IPS-NIHi11 (cell line): ENCODE measurements at regions not wholly inside any gene's neighbourhood (a gene's known extent, or its start where the extent isn't known, plus 50 kb on each side); places are given as distances from the start of the nearest gene placed in this dataset.

Experiments used
- DNase-seq: peaks from one replicate; pipeline ENCODE4 v3.0.0; 2012; ENCODE audit warnings: mixed read lengths, low spot score

DNA sequence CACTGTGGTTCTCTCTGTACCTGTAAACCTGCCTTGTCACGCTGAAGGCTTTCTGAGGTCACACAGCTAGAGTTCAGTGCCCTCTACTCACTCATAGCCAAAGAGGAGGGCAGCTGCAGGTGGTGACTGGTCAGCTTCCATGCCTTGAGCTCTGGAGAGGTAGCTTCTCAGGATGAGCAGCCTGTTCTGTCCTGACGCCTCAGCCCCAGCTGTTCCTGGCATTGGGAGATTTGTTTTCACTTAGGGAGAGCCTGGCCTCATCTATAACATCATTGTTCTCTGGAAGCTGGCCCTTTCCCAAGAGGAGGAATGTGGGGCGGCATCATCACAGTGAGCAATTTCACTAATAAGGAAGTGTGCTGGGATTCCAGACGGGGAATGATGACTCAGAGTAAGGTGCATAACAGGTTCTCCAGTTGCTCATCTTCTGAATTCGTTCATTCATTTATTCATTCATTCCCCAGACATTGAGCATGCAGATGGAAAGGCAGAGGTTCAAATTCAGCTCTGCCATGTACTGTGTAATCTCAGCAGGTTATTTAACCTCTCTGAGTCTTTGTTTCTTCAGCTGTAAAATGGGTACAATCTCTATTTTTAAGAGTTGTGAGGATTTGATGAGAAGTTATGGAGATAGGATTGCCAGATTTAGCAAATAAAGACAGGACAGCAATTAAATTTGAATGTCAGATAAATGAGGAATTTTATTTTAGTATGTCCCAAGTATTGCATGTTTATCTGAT lies 255.8 kb upstream of the CRY1 start:
- no peak for DNase-seq

DNA sequence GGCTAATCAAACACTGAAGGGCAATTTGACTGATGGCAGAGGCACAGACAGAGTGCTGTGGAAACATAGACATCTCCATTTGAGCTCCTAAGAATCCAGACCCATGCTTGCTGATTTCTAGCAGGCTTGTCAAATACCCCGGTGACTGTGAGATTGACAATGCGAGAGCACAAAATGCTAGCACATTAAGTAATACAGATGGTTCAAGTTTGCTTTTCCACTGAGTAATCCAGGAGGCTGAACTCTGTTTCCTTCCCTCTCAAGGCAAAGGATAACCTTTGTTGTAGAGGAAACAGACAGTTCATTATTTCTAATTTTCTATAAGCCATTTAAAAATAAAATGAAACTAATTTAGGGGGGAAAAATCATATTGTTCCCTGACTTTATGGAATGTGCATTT lies 256.5 kb upstream of the CRY1 start:
- no peak for DNase-seq

DNA sequence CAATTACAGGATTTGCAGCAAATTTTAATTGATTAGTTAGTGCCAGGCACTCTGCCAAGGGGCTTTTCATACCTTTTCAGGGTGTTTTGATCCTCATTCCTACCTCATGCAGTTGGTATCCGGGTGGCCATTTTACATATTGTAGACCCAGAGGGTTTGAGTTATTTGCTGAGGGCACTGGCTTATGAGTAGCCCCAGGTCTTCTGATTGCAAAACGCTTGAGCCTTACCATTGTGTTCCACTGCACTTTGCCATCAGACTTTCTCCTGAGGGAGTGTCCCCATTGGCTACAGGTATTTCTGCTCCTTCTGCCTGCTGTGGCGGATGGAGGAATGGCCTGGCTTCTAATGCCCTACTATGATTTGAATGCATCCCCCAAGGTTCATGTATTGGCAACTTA lies 257.8 kb upstream of the CRY1 start:
- no peak for DNase-seq

DNA sequence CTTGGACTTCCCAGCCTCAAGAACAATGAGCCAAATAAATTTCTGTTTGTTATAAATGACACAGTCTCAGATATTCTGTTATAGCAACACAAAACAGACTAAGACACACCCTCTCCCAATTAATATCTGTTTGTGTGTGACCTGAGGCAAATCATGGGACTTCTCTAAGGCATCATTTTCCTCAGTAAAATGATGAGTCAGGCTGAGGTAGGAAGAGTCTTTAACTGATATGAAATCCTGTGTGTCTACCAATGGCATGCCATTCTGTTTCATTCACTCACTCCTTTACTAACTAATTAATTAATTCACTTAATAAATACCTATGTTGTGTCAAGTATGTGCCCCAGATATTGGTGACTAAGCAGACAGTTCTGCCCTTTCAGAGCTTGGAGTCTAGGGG lies 258.4 kb upstream of the CRY1 start:
- no peak for DNase-seq

DNA sequence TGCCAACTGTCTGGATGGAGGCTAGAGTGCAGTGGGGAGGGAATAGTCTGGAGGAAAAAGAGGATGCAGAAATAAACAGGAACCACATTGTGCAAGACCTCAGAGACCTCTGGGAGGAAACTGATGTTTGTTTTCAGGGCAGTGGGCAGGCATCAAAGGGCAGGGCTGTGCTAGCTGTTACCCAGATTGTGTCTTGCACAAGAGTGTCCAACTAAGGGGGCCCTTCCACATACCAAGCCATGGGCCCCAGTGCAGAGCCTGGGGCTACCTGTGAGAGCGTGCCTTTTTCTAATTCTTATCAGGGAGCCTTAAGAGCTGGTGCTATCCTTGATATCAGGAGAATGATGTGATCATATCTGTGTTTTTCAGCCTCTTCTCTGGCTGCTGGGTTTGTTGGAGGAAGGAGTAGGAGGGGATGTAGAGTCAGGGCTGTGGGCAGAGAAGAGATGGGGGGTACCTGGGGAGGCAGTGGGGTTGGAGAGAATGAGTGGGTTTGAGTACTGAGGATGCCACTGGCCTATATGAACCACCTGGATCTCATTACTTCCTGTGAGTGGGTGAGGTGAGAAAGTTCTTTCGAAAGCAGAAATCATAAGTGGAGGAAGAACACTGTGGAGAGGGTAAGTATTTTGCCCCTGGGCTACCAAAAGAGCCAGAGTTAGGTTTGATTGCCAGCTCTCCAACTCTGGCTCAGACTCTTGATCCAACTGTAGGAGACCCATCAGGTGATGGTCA lies 259.2 kb upstream of the CRY1 start:
- DNase-seq = no peak

DNA sequence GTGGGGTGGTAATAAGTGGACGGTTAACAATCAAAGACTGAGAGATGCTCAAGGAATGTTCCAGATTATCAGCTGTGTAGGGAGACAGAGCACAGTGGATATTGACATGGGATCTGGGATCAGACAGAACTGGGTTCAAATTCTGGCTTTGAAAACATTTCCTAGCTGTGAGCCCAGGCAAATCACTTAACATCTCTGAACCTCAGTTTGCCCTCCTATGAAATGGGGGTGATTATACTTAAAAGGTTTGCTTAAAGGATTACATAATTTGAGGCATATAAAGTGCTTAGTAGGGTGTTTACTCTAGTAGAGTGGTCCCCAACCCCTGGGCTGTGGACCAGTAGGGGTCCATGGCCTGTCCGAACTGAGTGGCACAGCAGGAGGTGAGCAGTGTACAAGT lies 260.0 kb upstream of the CRY1 start:
- no peak for DNase-seq

DNA sequence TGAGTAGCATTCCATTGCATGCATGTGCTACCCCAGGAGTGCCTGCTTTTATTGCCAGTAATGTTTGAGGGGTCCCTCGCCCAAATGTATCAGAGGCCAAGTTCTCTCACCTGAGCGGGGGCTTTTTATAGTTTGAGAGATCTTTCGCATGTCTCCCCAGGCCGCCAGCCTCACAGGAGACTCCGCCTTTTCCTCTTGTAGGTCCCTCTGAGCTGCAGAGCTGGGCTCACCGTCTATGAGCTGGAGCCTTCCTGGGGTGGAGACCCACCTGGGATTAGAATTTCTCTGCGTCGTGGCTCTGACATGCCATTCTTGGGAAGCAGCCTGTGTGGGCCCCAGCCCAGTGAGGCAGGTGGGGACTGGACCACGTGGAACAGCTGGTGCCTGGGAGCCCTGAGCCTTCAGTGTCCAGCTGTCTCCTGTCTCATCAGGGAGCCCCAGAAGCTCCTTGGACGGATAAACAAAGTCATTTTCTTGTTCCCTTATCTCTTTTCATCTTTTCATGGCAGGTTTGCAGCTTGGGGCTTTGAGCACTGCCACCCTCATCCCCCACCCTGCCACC lies 261.7 kb upstream of the CRY1 start:
- DNase-seq = no peak

DNA sequence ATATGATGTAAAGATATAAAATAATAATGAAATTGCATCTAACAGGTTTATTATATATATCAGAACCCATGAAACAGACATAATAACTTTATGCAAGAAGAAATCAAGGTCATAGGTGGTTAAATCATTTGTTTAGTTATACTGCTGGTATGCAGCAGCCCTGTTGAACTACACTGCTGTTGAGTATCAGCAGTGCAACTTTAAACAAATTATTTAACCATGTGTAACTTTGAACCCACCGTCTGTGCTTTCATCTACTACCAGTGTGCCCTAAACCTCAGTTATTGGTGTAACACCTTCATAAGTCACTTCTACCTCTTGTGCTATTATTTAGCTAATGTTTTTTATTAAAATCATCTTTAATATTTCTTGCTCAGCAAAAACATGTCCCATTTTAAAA lies 262.3 kb upstream of the CRY1 start:
- no peak for DNase-seq

DNA sequence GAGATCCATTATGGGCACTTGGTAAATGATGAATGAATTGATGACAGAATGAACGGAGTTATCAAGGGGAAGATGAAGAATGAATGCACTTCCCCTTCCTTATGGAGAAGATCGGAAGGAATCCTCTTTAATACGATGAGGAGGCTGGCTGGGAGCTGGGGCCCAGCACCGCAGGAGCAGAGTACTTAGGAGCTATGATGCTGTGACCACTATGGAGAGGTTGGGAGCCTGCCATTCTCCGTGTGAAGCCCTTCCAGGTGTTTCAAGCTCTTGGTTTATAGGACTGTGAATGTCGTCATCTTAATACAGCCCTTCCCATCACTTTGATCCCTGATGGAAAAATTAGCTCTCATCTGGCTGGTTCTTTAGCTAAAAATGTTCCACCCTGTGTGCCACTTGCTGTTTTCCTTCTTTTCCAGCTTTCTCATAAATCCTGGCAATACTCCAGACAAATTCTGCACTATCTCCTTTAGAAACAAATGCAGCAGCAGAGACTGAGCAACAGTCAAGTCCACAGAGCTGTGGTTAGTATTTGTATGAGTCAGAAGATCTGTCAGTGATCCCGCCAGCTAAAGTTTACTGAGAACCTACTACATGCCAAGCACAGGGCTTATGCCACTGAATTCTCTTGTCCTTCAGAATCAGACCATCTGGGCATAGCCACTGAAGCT lies 263.1 kb upstream of the CRY1 start:
- no peak for DNase-seq

DNA sequence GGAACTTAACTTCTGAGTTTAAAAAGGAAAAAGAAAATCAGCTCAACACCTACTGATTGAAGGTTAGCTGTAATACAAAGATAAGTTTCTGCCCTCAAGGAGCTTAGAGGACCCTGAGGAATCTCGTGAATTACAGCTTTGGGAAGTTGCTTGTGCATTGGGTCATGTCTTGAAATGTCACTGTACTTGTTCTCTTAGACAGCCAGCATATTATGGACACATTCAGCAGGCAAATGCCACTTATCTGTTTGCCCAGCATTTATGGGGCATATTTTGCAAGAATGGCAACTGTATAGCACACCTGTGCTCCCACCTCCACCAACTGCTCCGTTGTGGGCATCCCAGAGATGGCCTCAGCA lies 263.6 kb upstream of the CRY1 start:
- DNase-seq = no peak

DNA sequence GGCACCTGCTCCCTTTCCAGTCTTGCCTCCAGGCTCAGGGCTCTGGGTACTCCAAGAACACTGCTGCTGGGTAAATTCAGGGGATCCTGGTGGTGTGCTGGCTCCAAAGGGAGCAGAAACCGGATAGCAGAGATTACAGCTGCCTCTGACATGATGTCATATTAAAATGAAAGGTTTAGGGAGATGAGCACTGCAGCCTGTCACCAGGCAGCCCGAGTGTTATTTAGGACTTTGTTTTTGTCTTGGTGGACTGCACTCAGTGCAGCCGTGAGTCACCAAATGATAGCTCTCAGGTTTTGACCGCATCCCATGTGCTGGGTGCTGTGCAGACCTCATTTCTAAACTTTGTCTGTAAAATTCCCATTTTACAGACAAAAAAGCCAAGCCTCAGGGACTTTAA lies 266.0 kb upstream of the CRY1 start:
- no peak for DNase-seq

DNA sequence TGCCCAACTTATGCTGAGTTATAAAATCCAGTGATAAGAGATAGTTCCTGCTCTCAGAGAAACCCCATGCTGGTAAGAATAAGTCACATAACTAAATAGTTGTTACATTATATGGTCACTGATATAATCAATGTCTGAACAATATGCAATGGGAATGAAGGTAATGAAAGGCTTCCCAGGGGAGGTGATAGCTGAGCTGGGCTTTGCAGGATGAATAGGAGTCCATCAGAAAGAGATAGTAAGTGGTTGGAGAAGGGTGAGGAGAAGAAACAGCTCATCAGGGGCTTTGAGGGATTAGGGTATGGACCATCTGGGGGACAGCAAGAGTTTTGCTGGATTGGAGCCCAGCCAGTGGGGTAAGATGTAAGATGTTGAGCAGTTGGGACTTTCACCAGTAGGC lies 266.7 kb upstream of the CRY1 start:
- no peak for DNase-seq

DNA sequence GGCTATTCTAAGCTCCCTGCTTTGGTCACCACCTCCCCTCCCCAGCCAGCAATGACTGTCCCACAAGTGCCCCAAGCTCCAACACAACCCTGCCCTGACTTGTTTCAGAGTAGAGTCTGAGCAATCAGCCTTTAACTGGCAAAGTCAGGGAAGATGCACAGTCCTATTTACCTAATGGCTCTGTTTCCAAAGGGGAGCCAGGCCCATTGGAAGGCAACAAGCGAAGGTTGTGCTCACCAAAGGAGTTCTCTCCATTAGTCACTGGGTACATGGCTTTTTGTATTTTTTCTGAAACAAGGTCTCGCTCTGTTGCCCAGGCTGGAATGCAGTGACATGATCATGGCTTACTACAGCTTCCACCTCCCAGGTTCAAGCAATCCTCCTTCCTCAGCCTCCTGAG lies 267.1 kb upstream of the CRY1 start:
- DNase-seq = no peak

DNA sequence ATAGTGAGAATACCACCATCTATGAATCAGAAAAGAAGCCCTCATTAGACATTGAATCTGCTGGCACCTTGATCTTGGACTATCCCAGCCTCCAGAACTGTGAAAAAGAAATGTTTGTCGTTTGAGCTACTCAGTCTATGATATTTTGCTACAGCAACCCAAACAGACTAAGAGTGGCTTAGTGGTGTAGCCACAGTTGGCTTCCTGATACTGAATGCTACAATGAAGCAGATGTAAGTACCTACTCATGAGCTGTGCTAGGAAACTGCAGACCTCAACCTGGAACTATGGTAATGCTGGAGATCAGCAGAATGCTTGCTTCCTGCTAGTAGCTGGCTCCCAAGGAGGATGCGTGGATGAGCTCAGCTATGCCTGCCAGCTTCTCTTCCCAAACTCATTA lies 268.6 kb upstream of the CRY1 start:
- no peak for DNase-seq

DNA sequence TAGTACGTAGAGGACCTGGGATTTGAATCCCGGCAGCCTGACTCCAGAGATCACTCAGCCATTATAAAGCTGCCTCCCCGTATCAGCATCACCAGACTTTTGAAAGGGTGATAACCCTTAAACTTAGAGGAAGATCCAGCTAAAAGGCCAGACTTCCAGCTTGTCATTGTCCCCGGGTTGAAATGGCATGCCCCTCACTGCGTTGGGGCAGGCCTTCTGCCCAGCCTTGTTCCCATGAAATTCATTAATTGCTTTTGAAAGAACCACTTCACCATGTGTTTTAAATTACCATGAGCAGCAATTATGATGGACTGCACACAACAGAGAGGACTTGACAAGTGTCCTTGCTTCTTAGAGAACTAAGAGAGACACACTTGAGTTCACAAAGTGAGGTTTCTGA lies 269.6 kb upstream of the CRY1 start:
- DNase-seq = no peak

DNA sequence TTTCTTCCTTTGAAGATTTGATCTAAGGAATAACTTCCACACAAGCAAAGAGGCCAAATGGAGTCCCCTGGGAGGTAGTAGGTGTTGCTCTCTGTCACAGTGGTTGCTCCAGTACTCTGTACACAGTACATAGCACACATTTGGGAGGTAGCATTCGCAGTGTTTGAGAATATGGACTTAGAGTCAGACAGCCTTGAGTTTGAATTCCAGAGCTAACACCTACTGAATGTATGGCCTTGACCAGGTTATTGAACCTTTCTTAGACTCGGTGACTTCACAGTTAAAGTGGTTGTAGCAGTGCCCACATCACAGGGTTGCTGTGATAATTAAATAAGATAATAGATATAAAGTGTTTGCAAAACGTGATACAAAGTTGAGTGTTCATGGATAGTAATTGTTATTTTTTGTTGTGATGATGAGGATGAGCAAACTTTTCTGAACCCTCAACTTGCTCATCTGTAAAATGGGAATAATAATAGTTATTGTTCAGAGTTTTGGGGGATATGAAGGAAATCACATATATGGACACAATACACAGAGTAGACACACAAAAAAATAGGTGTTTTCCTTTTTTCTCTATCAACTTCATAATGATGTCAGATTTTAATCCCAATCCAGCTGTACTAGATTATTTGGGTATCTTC lies 271.6 kb upstream of the CRY1 start:
- no peak for DNase-seq

DNA sequence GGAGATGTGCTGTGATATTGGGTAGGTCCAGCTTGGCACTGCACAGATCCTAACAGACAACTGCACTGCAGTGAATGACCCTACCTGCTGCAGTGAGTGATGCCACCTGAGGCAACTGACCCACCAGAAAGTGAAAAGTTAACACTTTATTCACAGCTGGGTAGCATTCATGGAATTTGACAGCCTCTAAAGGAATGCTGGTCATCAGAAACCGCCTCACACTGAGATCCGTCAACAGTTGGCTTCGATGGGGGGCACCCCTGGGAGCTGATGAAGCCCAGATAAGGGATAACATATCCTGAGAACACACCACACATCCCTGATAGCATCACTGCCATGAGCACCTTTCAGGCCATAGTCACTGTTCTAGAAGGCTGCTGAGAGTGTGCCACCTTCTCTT lies 272.4 kb upstream of the CRY1 start:
- DNase-seq = no peak

DNA sequence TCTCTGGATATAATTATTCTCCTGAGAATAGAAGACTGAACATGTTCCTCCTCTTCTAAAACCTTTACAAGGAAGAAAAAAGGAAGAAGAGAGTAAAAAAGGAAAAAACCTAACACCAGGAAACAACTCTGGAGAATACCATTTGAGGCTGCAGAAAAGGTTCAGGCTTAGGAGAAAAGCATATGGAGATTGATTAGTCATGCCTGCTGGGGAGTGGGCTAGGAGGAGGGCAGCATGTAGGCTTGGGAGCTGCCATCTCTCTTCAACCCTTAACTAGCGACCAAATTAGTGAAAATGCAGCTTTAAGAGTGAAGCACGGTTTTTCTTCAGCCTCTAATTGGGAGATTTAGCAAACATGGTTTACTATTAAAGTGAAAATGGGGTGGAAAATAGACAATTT lies 273.0 kb upstream of the CRY1 start:
- no peak for DNase-seq

DNA sequence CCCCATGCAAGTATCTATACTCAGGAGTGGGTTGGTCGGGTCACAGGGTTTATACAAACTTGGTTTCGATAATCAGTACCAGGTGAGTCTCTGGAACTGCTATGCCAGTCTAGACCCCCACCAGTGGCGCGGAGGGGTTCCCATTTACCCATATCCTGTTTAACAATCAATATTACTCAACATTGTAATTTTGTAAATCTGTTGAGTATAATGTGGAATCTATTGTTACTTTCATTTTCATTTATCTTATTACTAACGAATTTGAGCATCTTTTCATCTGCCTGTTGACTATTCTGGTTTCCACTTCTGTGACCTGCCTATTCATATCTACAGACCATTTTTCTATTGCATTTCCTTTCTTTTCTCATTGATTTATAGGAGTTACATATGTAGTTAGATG lies 275.2 kb upstream of the CRY1 start:
- no peak for DNase-seq

DNA sequence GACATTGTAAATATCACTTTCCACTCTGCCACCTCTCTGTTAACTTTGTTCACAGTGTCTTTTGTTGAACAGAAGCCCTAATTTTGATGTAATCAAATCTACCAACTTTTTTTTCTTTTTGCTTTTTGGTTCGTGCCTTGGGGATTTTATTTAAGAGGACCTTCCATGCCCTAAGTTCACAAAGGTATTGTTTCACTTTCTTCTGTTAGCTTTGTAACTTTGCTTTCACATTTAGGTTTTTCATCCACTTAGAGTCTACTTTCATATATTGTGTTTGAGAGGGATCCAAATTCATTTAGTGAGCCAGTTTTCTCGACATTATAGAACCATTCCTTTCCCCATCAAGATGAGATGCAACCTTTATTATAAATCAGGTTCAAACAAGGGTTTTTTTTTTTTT lies 275.7 kb upstream of the CRY1 start:
- DNase-seq = no peak

DNA sequence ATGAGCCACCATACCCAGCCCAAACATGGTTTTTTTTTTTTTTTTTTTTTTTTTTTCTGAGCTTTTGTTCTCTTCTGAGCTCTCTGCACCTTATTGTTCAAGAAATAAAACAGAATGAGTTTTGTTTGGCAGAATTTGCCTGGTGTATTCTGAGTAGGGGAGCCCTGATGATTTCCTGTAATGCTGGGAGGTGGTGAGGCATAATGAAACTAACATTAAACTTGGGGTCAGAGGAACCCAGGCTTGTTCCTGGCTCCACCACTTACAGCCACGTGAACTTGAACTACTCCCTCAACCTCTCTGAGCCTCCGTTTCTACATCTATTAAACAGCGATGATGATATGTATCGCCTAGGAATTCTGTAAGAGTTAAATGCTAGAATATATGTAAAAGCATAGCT lies 276.3 kb upstream of the CRY1 start:
- DNase-seq = no peak

DNA sequence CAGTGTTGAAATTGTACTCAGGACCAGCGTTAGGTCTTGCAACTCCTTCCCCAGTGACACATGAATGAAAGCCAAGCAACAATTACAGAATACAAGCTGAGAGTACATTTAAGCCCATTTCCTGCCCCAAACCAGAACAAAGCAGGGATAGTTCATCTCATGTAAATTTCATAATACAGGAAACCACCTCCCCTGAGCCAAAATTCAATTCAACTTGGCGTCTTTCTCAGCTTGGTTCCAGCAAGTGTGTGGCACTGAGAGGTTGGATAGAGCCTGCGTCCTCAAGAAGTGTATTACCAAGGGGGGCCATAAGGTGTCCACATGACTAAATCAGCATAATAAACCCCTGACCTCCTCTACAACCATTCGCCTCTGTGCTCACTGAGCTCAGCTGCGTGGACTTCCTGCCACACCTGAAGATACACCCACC lies 278.9 kb upstream of the CRY1 start:
- no peak for DNase-seq
